ENCODE measurements at regions not wholly inside any gene's neighbourhood (a gene's known extent, or its start where the extent isn't known, plus 50 kb on each side); places are given as distances from the start of the nearest gene placed in this dataset.

DNA sequence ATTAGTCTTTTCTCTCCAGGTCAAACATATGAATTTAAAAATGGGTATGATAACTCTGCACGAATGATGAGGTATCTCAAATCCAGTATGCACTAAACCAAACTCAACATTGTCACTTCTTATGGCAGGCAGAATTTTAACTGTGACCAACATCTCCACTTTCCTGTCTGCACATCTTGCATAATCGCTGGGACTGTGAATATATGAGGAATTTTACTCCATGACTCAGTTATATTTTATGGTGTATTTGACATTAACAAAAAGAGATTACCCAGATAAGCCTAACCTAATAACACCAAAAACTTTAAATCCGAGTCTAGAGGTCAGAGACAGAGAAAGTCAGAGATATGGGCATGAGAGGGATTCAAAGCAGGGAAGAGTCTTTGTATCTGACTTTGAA lies 454.5 kb upstream of the SEMA3D start:
- Histone ChIP-seq H3K9ac (ENCODE audit: low read length) (no peak overlapping the region), H3K4me1 (ENCODE audit: control insufficient read depth in 2 of 2, insufficient read depth in 2 of 2, low read length in 2 of 2) (no peaks in the 10 kb centered on the region), H3K79me2 (ENCODE audit: control insufficient read depth, insufficient read depth, low read length) (no peaks in the 10 kb centered on the region), H3K36me3 (replicated peaks in 1 of 2; ENCODE audit: control extremely low read depth in 1 of 2, control insufficient read depth in 1 of 2, extremely low read depth in 1 of 2, insufficient read depth in 2 of 2, low read length in 1 of 2) (no peaks in the 10 kb centered on the region), H3K4me3 (ENCODE audit: control extremely low read depth in 1 of 5, extremely low read depth in 1 of 5, insufficient read depth in 1 of 5, low read depth in 2 of 5, low read length in 4 of 5) (no peak overlapping the region), H3K27ac (ENCODE audit: low read length in 2 of 2) (no peak overlapping the region), H3K27me3 (replicated peaks in 1 of 4; ENCODE audit: control extremely low read depth in 1 of 4, control insufficient read depth in 3 of 4, insufficient read depth in 4 of 4, low read length in 3 of 4) (no peaks in the 10 kb centered on the region), H3K4me2 (replicated peaks; ENCODE audit: low read depth, low read length, poor library complexity, severe bottlenecking) (no peak overlapping the region), H4K20me1 (ENCODE audit: control insufficient read depth, insufficient read depth, low read length, poor library complexity, severe bottlenecking) (no peaks in the 10 kb centered on the region), H2AFZ (ENCODE audit: insufficient read depth, low read depth, low read length, poor library complexity, severe bottlenecking) (no peak overlapping the region), H3K9me3 (ENCODE audit: control extremely low read depth in 1 of 3, control insufficient read depth in 2 of 3, insufficient read depth in 1 of 3, low read length in 2 of 3) (no peaks in the 10 kb centered on the region)
- ATAC-seq (ENCODE audit: low read depth) (no peak), DNase-seq (no peak)
- no CpG with 5 or more reads among the region's 3 CpGs for WGBS (ENCODE audit: insufficient coverage)
- Mint-ChIP-seq H3K27me3 (no peaks in the 10 kb centered on the region), H3K4me1 (no peaks in the 10 kb centered on the region), H3K27ac (no peak overlapping the region), H3K9me3 (ENCODE audit: insufficient read depth) (no peaks in the 10 kb centered on the region), H3K4me3 (no peak overlapping the region)
- TF ChIP-seq, protein P1, sequence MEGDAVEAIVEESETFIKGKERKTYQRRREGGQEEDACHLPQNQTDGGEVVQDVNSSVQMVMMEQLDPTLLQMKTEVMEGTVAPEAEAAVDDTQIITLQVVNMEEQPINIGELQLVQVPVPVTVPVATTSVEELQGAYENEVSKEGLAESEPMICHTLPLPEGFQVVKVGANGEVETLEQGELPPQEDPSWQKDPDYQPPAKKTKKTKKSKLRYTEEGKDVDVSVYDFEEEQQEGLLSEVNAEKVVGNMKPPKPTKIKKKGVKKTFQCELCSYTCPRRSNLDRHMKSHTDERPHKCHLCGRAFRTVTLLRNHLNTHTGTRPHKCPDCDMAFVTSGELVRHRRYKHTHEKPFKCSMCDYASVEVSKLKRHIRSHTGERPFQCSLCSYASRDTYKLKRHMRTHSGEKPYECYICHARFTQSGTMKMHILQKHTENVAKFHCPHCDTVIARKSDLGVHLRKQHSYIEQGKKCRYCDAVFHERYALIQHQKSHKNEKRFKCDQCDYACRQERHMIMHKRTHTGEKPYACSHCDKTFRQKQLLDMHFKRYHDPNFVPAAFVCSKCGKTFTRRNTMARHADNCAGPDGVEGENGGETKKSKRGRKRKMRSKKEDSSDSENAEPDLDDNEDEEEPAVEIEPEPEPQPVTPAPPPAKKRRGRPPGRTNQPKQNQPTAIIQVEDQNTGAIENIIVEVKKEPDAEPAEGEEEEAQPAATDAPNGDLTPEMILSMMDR (IDR thresholded peaks at IDR 0.05): no peak
- TF ChIP-seq EZH2 (IDR thresholded peaks at IDR 0.05; ENCODE audit: borderline replicate concordance, insufficient read depth, low read depth, low read length, poor library complexity, severe bottlenecking): no peak
- ChIA-PET CTCF (no interaction called here), POLR2A (no interaction called here)
- intact Hi-C loops (cut with micrococcal nuclease): no loop called here

DNA sequence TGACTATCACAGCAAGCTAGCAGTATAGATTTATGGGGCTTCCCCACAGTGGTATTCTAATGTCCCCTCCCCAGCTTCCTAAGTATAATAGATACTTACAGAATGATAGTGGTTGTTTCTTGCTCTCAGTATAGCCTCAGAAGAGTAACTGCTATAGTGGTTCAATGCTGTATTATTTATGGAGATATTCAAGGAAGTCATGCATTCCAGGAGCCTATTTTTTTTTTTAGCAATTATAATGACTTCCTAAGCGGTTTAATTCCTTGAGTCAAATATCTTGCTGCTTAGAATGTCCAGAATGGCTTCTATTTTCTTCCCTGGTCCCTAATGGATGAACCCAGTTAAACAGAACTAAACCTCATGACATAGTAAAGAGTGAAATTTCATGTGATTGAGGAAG lies 451.5 kb upstream of the SEMA3D start:
- Mint-ChIP-seq H3K27ac (no peak overlapping the region), H3K27me3 (no peaks in the 10 kb centered on the region), H3K9me3 (ENCODE audit: insufficient read depth) (no peaks in the 10 kb centered on the region), H3K4me3 (no peak overlapping the region), H3K4me1 (no peaks in the 10 kb centered on the region)
- Histone ChIP-seq H2AFZ (ENCODE audit: insufficient read depth, low read depth, low read length, poor library complexity, severe bottlenecking) (no peak overlapping the region), H3K4me1 (ENCODE audit: control insufficient read depth in 2 of 2, insufficient read depth in 2 of 2, low read length in 2 of 2) (no peaks in the 10 kb centered on the region), H4K20me1 (ENCODE audit: control insufficient read depth, insufficient read depth, low read length, poor library complexity, severe bottlenecking) (no peaks in the 10 kb centered on the region), H3K79me2 (ENCODE audit: control insufficient read depth, insufficient read depth, low read length) (no peaks in the 10 kb centered on the region), H3K9ac (ENCODE audit: low read length) (no peak overlapping the region), H3K27me3 (replicated peaks in 1 of 4; ENCODE audit: control extremely low read depth in 1 of 4, control insufficient read depth in 3 of 4, insufficient read depth in 4 of 4, low read length in 3 of 4) (no peaks in the 10 kb centered on the region), H3K36me3 (replicated peaks in 1 of 2; ENCODE audit: control extremely low read depth in 1 of 2, control insufficient read depth in 1 of 2, extremely low read depth in 1 of 2, insufficient read depth in 2 of 2, low read length in 1 of 2) (no peaks in the 10 kb centered on the region), H3K27ac (ENCODE audit: low read length in 2 of 2) (no peak overlapping the region), H3K4me2 (replicated peaks; ENCODE audit: low read depth, low read length, poor library complexity, severe bottlenecking) (no peak overlapping the region), H3K9me3 (ENCODE audit: control extremely low read depth in 1 of 3, control insufficient read depth in 2 of 3, insufficient read depth in 1 of 3, low read length in 2 of 3) (no peaks in the 10 kb centered on the region), H3K4me3 (ENCODE audit: control extremely low read depth in 1 of 5, extremely low read depth in 1 of 5, insufficient read depth in 1 of 5, low read depth in 2 of 5, low read length in 4 of 5) (no peak overlapping the region)
- ChIA-PET CTCF (no interaction called here), POLR2A (no interaction called here)
- intact Hi-C loops (cut with micrococcal nuclease): no loop called here
- no peak for DNase-seq
- no CpG with 5 or more reads among the region's 1 CpG for WGBS (ENCODE audit: insufficient coverage)
- ATAC-seq (ENCODE audit: low read depth): no peak
- TF ChIP-seq EZH2 (IDR thresholded peaks at IDR 0.05; ENCODE audit: borderline replicate concordance, insufficient read depth, low read depth, low read length, poor library complexity, severe bottlenecking): no peak
- TF ChIP-seq, protein P1 (IDR thresholded peaks at IDR 0.05): no peak
